BJ (cell line): ENCODE measurements at regions not wholly inside any gene's neighbourhood (a gene's known extent, or its start where the extent isn't known, plus 50 kb on each side); places are given as distances from the start of the nearest gene placed in this dataset.

Source experiments
- CTCF ChIA-PET: fragments of 350-600 bp; formaldehyde crosslinking; extraction: SDS; loops from one replicate; lab custom pipeline; 2021; ENCODE audit warnings: antibody characterized with exemption, inconsistent platforms; lab: Yijun Ruan, JAX
- POLR2A ChIA-PET: fragments of 300-600 bp; sonication (Branson Sonifier 250); formaldehyde crosslinking; extraction: SDS; loops from one replicate; lab custom pipeline; 2021; ENCODE audit warnings: antibody characterized with exemption; lab: Charles Lee
- DNase-seq: peaks from one replicate; pipeline ENCODE4 v3.0.0-alpha.2; 2011; ENCODE audit warnings: low read depth
- H3K27me3 ChIP-seq: 2 replicates; pipeline ENCODE4 v1.6.0; 2011; ENCODE audit warnings: low read length; ENCODE audit not compliant: control insufficient read depth, insufficient read depth
- H3K36me3 ChIP-seq: 2 replicates; pipeline ENCODE4 v1.5.1; 2011; ENCODE audit warnings: low read length; ENCODE audit not compliant: control insufficient read depth, insufficient read depth
- H3K4me3 ChIP-seq: 2 replicates; pipeline ENCODE4 v1.5.1; 2011; ENCODE audit warnings: low read depth, mild to moderate bottlenecking, control low read depth, low read length
- CTCF ChIP-seq: IDR thresholded peaks from 2 replicates; pipeline ENCODE4 v1.5.1; 2011; ENCODE audit warnings: low read depth, mild to moderate bottlenecking, control low read depth, inconsistent platforms, low read length, moderate library complexity; ENCODE audit not compliant: insufficient read depth

- ChIA-PET POLR2A (no interaction called here), CTCF (no interaction called here)
- no peaks in the 10 kb centered on the region for H3K27me3 ChIP-seq
- H3K36me3 ChIP-seq = no peaks in the 10 kb centered on the region
- DNase-seq = no peak
- H3K4me3 ChIP-seq = no peak overlapping the region
- TF ChIP-seq CTCF = no peak
These were observed 78.2 kb upstream of the SORBS2 start for GRCh38 chr4:185890196-185890595.

DNA sequence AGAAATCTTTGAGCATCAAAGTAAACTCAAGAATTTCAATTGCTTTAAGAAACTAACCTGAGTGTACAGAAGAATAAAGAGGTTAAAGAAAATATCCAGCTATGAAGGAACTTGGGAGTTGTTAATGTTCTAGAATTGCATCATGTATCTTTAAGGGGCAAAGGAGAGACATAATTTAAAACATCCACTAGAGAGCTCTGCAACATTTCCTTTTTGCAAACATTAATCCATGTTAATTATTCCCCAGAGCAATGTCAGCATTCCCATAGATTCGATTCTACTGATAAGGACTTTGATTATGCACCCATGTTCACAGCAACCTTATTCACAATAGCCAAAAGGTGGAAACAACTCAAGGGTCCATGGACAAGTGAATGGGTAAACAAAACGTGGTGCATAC, 80.2 kb upstream of the SORBS2 start:
- POLR2A ChIA-PET = no interaction called here
- DNase-seq = no peak
- Histone ChIP-seq H3K27me3 (no peaks in the 10 kb centered on the region), H3K4me3 (no peak overlapping the region), H3K36me3 (no peaks in the 10 kb centered on the region)
- no peak for TF ChIP-seq CTCF
- CTCF ChIA-PET = interaction anchor here (0.6 to 1.0 kb wide), 2 partner anchors 130 to 1218 kb away, joined by 3 read pairs; no protein-coding TSS in a partner anchor

DNA sequence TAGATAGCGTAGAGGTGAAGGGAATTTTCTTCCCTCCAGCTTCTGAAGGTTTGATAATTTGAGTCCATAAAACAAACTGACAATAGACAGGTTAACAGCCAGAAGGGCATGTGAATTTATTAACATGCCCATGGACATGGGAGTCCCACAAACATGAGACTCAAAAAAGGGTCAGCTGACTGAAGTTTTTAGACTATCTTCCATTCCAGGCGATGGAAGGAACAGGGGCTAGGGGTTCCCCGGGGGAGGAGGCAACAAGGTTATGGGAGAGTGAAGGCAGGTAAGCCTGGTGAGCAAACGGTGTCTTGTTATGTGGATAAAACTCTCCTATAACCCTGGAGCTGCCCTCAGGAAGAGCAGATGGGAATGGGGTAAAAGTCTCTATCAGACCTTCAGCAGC, 81.5 kb upstream of the SORBS2 start:
- ChIA-PET POLR2A (no interaction called here), CTCF (no interaction called here)
- Histone ChIP-seq H3K36me3 (no peaks in the 10 kb centered on the region), H3K4me3 (no peak overlapping the region), H3K27me3 (no peaks in the 10 kb centered on the region)
- DNase-seq = no peak
- no peak for TF ChIP-seq CTCF

GRCh38 chr4:185894481-185894880, 82.5 kb upstream of the SORBS2 start:
- no peaks in the 10 kb centered on the region for H3K36me3 ChIP-seq
- CTCF ChIA-PET = no interaction called here
- no peak for DNase-seq
- no peaks in the 10 kb centered on the region for H3K27me3 ChIP-seq
- POLR2A ChIA-PET = no interaction called here
- no peak for TF ChIP-seq CTCF
- no peak overlapping the region for H3K4me3 ChIP-seq

GRCh38 chr4:185895351-185895750, 83.4 kb upstream of the SORBS2 start:
- no peak for TF ChIP-seq CTCF
- POLR2A ChIA-PET = no interaction called here
- DNase-seq = no peak
- H3K4me3 ChIP-seq = no peak overlapping the region
- CTCF ChIA-PET = no interaction called here
- no peaks in the 10 kb centered on the region for H3K36me3 ChIP-seq
- H3K27me3 ChIP-seq = no peaks in the 10 kb centered on the region
